Endothelial cell of umbilical vein (primary cell): ENCODE measurements at regions not wholly inside any gene's neighbourhood (a gene's known extent, or its start where the extent isn't known, plus 50 kb on each side); places are given as distances from the start of the nearest gene placed in this dataset.

Experiments used
- BruUV-seq: library from RNA; stranded (reverse); fragments of 400-500 nt; replicated peaks from 2 replicates; lab custom pipeline; 2021; lab: Mats Ljungman, UMichigan
- CTCF ChIA-PET: fragments of 300-600, 350-600 bp; sonication (Branson Sonifier 250); formaldehyde crosslinking; loops from one replicate; lab custom pipeline; 2021; ENCODE audit warnings: antibody characterized with exemption, inconsistent platforms; lab: Charles Lee
- POLR2A ChIA-PET: fragments of 300-600, 350-600 bp; sonication (Branson Sonifier 250); formaldehyde crosslinking; loops from one replicate; lab custom pipeline; 2021; ENCODE audit warnings: antibody characterized with exemption, inconsistent platforms; lab: Charles Lee
- DNase-seq: peaks from one replicate; pipeline ENCODE4 v3.0.0-alpha.2; 2011; ENCODE audit warnings: low read depth, low spot score
- FAIRE-seq: peaks from 2 replicates; lab custom pipeline; 2011; peaks lifted over from hg19 to GRCh38; lab: Jason Lieb, UNC
- H2AFZ ChIP-seq: 2 replicates; pipeline ENCODE4 v1.6.0; 2012; ENCODE audit warnings: low read depth, low read length, control low read depth, inconsistent platforms
- H3K27ac ChIP-seq: 2 replicates; pipeline ENCODE4 v1.5.1; 2011; ENCODE audit warnings: low read depth, mild to moderate bottlenecking, control low read depth, low read length, moderate library complexity; ENCODE audit not compliant: insufficient read depth
- H3K27me3 ChIP-seq, 2 experiments: 2 replicates each; pipeline versions ENCODE4 v1.6.0 to v1.6.1; 2011; ENCODE audit warnings: low read length in 2 of 2, mixed read lengths in 1 of 2; ENCODE audit not compliant: control insufficient read depth in 2 of 2, insufficient read depth in 2 of 2
- H3K36me3 ChIP-seq, 2 experiments: 2 replicates in 1 of 2; 3 replicates in 1 of 2; pipeline ENCODE4 v1.5.1; 2011; ENCODE audit warnings: low read length in 2 of 2, mild to moderate bottlenecking in 1 of 2, moderate library complexity in 1 of 2; ENCODE audit not compliant: control insufficient read depth in 2 of 2, insufficient read depth in 2 of 2; ENCODE audit errors: extremely low read depth in 1 of 2
- H3K4me1 ChIP-seq: 3 replicates; pipeline ENCODE4 v1.5.1; 2011; ENCODE audit warnings: mild to moderate bottlenecking, low read length; ENCODE audit not compliant: control insufficient read depth, insufficient read depth; ENCODE audit errors: extremely low read depth
- H3K4me2 ChIP-seq: 2 replicates; pipeline ENCODE4 v1.6.1; 2011; ENCODE audit warnings: low read length, control low read depth, mixed read lengths; ENCODE audit not compliant: insufficient read depth
- H3K4me3 ChIP-seq, 3 experiments: fragments of 200-600 bp in 1 of 3; sonication (generic), shearing (Covaris generic) in 1 of 3; replicated peaks in 1 of 3; 2 replicates each; pipeline ENCODE4 v1.5.1; 2011 to 2016; ENCODE audit warnings: control low read depth in 3 of 3, low read length in 3 of 3, mild to moderate bottlenecking in 2 of 3, inconsistent platforms in 1 of 3, low read depth in 1 of 3, moderate library complexity in 1 of 3; ENCODE audit not compliant: insufficient read depth in 1 of 3
- H3K79me2 ChIP-seq: 2 replicates; pipeline ENCODE4 v1.6.0; 2012; ENCODE audit warnings: low read length, inconsistent platforms; ENCODE audit not compliant: control insufficient read depth, insufficient read depth
- H3K9ac ChIP-seq: replicated peaks from 2 replicates; pipeline ENCODE3; 2011; ENCODE audit warnings: low read length, control low read depth; ENCODE audit not compliant: insufficient read depth; ENCODE audit errors: extremely low read depth
- H3K9me1 ChIP-seq: replicated peaks from 3 replicates; pipeline ENCODE4 v1.6.0; 2011; ENCODE audit warnings: mild to moderate bottlenecking, low read length; ENCODE audit not compliant: control insufficient read depth, insufficient read depth; ENCODE audit errors: extremely low read depth
- H3K9me3 ChIP-seq: replicated peaks from 2 replicates; pipeline ENCODE4 v1.5.1; 2012; ENCODE audit warnings: low read length, inconsistent platforms; ENCODE audit not compliant: control insufficient read depth, insufficient read depth
- H4K20me1 ChIP-seq: replicated peaks from 2 replicates; pipeline ENCODE3; 2011; ENCODE audit warnings: mild to moderate bottlenecking, low read length; ENCODE audit not compliant: control insufficient read depth, insufficient read depth; ENCODE audit errors: extremely low read depth
- EZH2 ChIP-seq: IDR thresholded peaks from 2 replicates; pipeline ENCODE4 v1.6.1; 2012; ENCODE audit warnings: borderline replicate concordance, low read depth, mild to moderate bottlenecking, moderate library complexity, low read length, inconsistent platforms; ENCODE audit not compliant: severe bottlenecking
- FOS ChIP-seq: IDR thresholded peaks from 2 replicates; pipeline ENCODE4 v1.6.1; 2011; ENCODE audit warnings: mild to moderate bottlenecking, low read length, moderate library complexity, borderline replicate concordance; ENCODE audit not compliant: insufficient read depth
- GATA2 ChIP-seq: IDR thresholded peaks from 2 replicates; pipeline ENCODE4 v1.7.0; 2011; ENCODE audit warnings: low read depth, mild to moderate bottlenecking, moderate library complexity, mixed read lengths, low read length; ENCODE audit not compliant: insufficient read length, insufficient read depth
- JUN ChIP-seq: IDR thresholded peaks from 2 replicates; pipeline ENCODE4 v1.6.1; 2011; ENCODE audit warnings: borderline replicate concordance, low read depth; ENCODE audit not compliant: insufficient read length, insufficient read depth
- MAX ChIP-seq: IDR thresholded peaks from 2 replicates; pipeline ENCODE4 v1.6.1; 2011; ENCODE audit not compliant: insufficient read depth, insufficient read length
- MYC ChIP-seq: IDR thresholded peaks from one replicate; pipeline ENCODE4 v1.6.1; 2011; ENCODE audit warnings: mild to moderate bottlenecking, low read depth, low read length
- POLR2A ChIP-seq: IDR thresholded peaks from 2 replicates; pipeline ENCODE4 v1.6.1; 2012; ENCODE audit warnings: low read depth, mild to moderate bottlenecking, control low read depth, low read length
- POLR2AphosphoS5 ChIP-seq: IDR thresholded peaks from 2 replicates; pipeline ENCODE4 v1.6.1; 2012; ENCODE audit warnings: low read depth, mild to moderate bottlenecking, control low read depth, low read length, moderate library complexity; ENCODE audit not compliant: insufficient read depth
- dilution Hi-C: fragments of 300-500 bp; cut with MboI; formaldehyde crosslinking; loops from one replicate; pipeline ENCODE4 v1.15.0; 2019; ENCODE audit warnings: low sequenced_read_pairs; ENCODE audit not compliant: extremely low pct_ligation_motif_present
- intact Hi-C: fragments of 100-400 bp; cut with micrococcal nuclease; formaldehyde crosslinking; loops from one replicate; pipeline ENCODE4 v1.10.0; 2022
- TF ChIP-seq, protein P1 (sequence below), 2 donors: IDR thresholded peaks; 1 replicate in 1 of 2; 2 replicates in 1 of 2; pipeline ENCODE4 v1.5.1; 2011; ENCODE audit warnings: low read length in 2 of 2, mild to moderate bottlenecking in 2 of 2, moderate library complexity in 2 of 2, control low read depth in 1 of 2, inconsistent platforms in 1 of 2, low read depth in 1 of 2; ENCODE audit not compliant: insufficient read depth in 1 of 2; ENCODE audit errors: extremely low read depth in 1 of 2

DNA sequence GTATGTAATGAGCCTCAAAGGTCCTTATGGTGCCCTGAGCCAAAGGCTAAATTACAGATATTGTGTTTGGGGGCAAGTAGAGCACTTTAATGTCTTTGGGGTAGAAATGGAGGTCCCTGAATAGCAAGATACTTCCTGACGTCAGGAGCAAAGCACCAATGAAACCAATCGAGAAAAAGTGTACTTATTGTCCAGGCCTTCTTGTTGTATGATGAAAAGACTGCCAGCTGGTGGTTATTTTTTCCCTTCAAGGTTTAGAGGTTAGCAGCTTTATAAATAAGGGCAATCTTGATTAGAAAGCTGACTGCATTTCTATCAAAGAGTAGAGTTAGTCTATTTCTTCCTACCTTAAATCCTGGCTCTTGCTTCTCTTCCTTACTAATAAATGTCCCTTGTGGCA lies 76.1 kb upstream of the HSF2 start:
- Histone ChIP-seq H2AFZ (peak overlapping the region; percentile 70), H4K20me1 (no peaks in the 10 kb centered on the region), H3K9me3 (no peaks in the 10 kb centered on the region), H3K27ac (no peak overlapping the region), H3K4me2 (peak overlapping the region; percentile 67), H3K9me1 (no peaks in the 10 kb centered on the region), H3K4me1 (no peaks in the 10 kb centered on the region), H3K36me3 (no peaks in the 10 kb centered on the region), H3K79me2 (no peaks in the 10 kb centered on the region), H3K27me3 (no peaks in the 10 kb centered on the region), H3K4me3 (peak overlapping the region in 2 of 3 experiments; percentile 62 to 77), H3K9ac (no peak overlapping the region)
- POLR2A ChIA-PET = no interaction called here
- intact Hi-C loops = no loop called here
- no peak for TF ChIP-seq POLR2AphosphoS5
- TF ChIP-seq POLR2A = no peak
- no peak for TF ChIP-seq EZH2
- TF ChIP-seq JUN = no peak
- TF ChIP-seq, protein P1, sequence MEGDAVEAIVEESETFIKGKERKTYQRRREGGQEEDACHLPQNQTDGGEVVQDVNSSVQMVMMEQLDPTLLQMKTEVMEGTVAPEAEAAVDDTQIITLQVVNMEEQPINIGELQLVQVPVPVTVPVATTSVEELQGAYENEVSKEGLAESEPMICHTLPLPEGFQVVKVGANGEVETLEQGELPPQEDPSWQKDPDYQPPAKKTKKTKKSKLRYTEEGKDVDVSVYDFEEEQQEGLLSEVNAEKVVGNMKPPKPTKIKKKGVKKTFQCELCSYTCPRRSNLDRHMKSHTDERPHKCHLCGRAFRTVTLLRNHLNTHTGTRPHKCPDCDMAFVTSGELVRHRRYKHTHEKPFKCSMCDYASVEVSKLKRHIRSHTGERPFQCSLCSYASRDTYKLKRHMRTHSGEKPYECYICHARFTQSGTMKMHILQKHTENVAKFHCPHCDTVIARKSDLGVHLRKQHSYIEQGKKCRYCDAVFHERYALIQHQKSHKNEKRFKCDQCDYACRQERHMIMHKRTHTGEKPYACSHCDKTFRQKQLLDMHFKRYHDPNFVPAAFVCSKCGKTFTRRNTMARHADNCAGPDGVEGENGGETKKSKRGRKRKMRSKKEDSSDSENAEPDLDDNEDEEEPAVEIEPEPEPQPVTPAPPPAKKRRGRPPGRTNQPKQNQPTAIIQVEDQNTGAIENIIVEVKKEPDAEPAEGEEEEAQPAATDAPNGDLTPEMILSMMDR (IDR thresholded peaks at IDR 0.05; ENCODE audit: extremely low read depth in 1 of 2, insufficient read depth in 1 of 2, low read depth in 1 of 2, low read length in 2 of 2) = no peak
- no peak for TF ChIP-seq FOS
- TF ChIP-seq MYC = no peak
- no peak for TF ChIP-seq GATA2
- TF ChIP-seq MAX = no peak
- no peak for DNase-seq
- dilution Hi-C loops = no loop called here
- BruUV-seq = no TSS peak
- no peak for FAIRE-seq
- CTCF ChIA-PET = interaction anchor here (1.5 kb wide), 1 partner anchor 207 kb away, joined by 3 read pairs; no protein-coding TSS in a partner anchor
